ENCODE measurements at regions not wholly inside any gene's neighbourhood (a gene's known extent, or its start where the extent isn't known, plus 50 kb on each side); places are given as distances from the start of the nearest gene placed in this dataset.

- DNase-seq = no peak
Observed at GRCh38 chr1:78369546-78369945, 121.2 kb upstream of the PTGFR start.

- DNase-seq = no peak
Observed at GRCh38 chr1:78370356-78370755, 120.4 kb upstream of the PTGFR start.

- no peak for DNase-seq
Observed at GRCh38 chr1:78370779-78371482, 119.8 kb upstream of the PTGFR start.

GRCh38 chr1:78373676-78374075, 117.1 kb upstream of the PTGFR start:
- no peak for DNase-seq

- DNase-seq = no peak
Observed at GRCh38 chr1:78375996-78376395, 114.8 kb upstream of the PTGFR start.

GRCh38 chr1:78377356-78377928, 113.3 kb upstream of the PTGFR start:
- no peak for DNase-seq

- DNase-seq = no peak
Observed at GRCh38 chr1:78383923-78384322, 106.9 kb upstream of the PTGFR start.

GRCh38 chr1:78385744-78386462, 104.9 kb upstream of the PTGFR start:
- DNase-seq = no peak

- no peak for DNase-seq
Observed at GRCh38 chr1:78387201-78387600, 103.6 kb upstream of the PTGFR start.

GRCh38 chr1:78387871-78388270, 102.9 kb upstream of the PTGFR start:
- no peak for DNase-seq

GRCh38 chr1:78388275-78388674, 102.5 kb upstream of the PTGFR start:
- DNase-seq = no peak

GRCh38 chr1:78401148-78401547, 89.6 kb upstream of the PTGFR start:
- no peak for DNase-seq

- DNase-seq = no peak
Observed at GRCh38 chr1:78408192-78408591, 82.6 kb upstream of the PTGFR start.

- no peak for DNase-seq
Observed at GRCh38 chr1:78408810-78409209, 82.0 kb upstream of the PTGFR start.

- no peak for DNase-seq
Observed at GRCh38 chr1:78410643-78411042, 80.1 kb upstream of the PTGFR start.

GRCh38 chr1:78411707-78412106, 79.1 kb upstream of the PTGFR start:
- DNase-seq = no peak

- no peak for DNase-seq
Observed at GRCh38 chr1:78415165-78415564, 75.6 kb upstream of the PTGFR start.

GRCh38 chr1:78419309-78419708, 71.5 kb upstream of the PTGFR start:
- no peak for DNase-seq

GRCh38 chr1:78420181-78420580, 70.6 kb upstream of the PTGFR start:
- DNase-seq = no peak

- DNase-seq = no peak
Observed at GRCh38 chr1:78420688-78421087, 70.1 kb upstream of the PTGFR start.

GRCh38 chr1:78424720-78425119, 66.1 kb upstream of the PTGFR start:
- DNase-seq = no peak

GRCh38 chr1:78426408-78426807, 64.4 kb upstream of the PTGFR start:
- DNase-seq = no peak

- no peak for DNase-seq
Observed at GRCh38 chr1:78427506-78427905, 63.3 kb upstream of the PTGFR start.

GRCh38 chr1:78432016-78432415, 58.8 kb upstream of the PTGFR start:
- no peak for DNase-seq
